Activated CD4-positive, alpha-beta T cell treated with anti-CD3 and anti-CD28 coated beads, Interleukin-2, amount 50 U/mL, for 16 hours (primary cell): ENCODE measurements at regions not wholly inside any gene's neighbourhood (a gene's known extent, or its start where the extent isn't known, plus 50 kb on each side); places are given as distances from the start of the nearest gene placed in this dataset.

ENCODE experiments used
- DNase-seq: peaks from one replicate; pipeline ENCODE4 v3.0.0-alpha.2; 2020

- no peak for DNase-seq
Measured at GRCh38 chr12:39240587-39240986, 202.3 kb downstream of the KIF21A start.

- DNase-seq = no peak
Measured at GRCh38 chr12:39239490-39240486, 203.1 kb downstream of the KIF21A start.

GRCh38 chr12:39237004-39237403 lies 205.9 kb downstream of the KIF21A start:
- DNase-seq = no peak

- DNase-seq = no peak
Measured at GRCh38 chr12:39235990-39236767, 206.7 kb downstream of the KIF21A start.

GRCh38 chr12:39230086-39230485 lies 212.8 kb downstream of the KIF21A start:
- DNase-seq = no peak

GRCh38 chr12:39227218-39227617 lies 215.7 kb downstream of the KIF21A start:
- no peak for DNase-seq

GRCh38 chr12:39224971-39225370 lies 217.9 kb downstream of the KIF21A start:
- DNase-seq = no peak

- peak; percentile 1 for DNase-seq
Measured at GRCh38 chr12:39205969-39206368, 237.0 kb downstream of the KIF21A start.

GRCh38 chr12:39199351-39199750 lies 243.6 kb downstream of the KIF21A start:
- no peak for DNase-seq

GRCh38 chr12:39188689-39189088 lies 254.2 kb downstream of the KIF21A start:
- no peak for DNase-seq

- no peak for DNase-seq
Measured at GRCh38 chr12:39186744-39187143, 256.2 kb downstream of the KIF21A start.

GRCh38 chr12:39178837-39179236 lies 264.1 kb downstream of the KIF21A start:
- no peak for DNase-seq

- DNase-seq = no peak
Measured at GRCh38 chr12:39176356-39176755, 266.6 kb downstream of the KIF21A start.

GRCh38 chr12:39173726-39174125 lies 268.3 kb upstream of the CPNE8 start:
- DNase-seq = peak; percentile 23

GRCh38 chr12:39165338-39165737 lies 259.9 kb upstream of the CPNE8 start:
- DNase-seq = no peak

GRCh38 chr12:39161465-39162085 lies 256.2 kb upstream of the CPNE8 start:
- DNase-seq = no peak

GRCh38 chr12:39157696-39158342 lies 252.4 kb upstream of the CPNE8 start:
- DNase-seq = no peak

GRCh38 chr12:39145175-39145999 lies 240.0 kb upstream of the CPNE8 start:
- DNase-seq = peak; percentile 62

GRCh38 chr12:39144613-39145061 lies 239.2 kb upstream of the CPNE8 start:
- DNase-seq = no peak

- DNase-seq = no peak
Measured at GRCh38 chr12:39138268-39138667, 232.9 kb upstream of the CPNE8 start.

- no peak for DNase-seq
Measured at GRCh38 chr12:39127401-39127800, 222.0 kb upstream of the CPNE8 start.

- no peak for DNase-seq
Measured at GRCh38 chr12:39125566-39125965, 220.2 kb upstream of the CPNE8 start.
